GM23338 (cell line): ENCODE measurements at regions not wholly inside any gene's neighbourhood (a gene's known extent, or its start where the extent isn't known, plus 50 kb on each side); places are given as distances from the start of the nearest gene placed in this dataset.

Experiments used
- CREB1 ChIP-seq: fragments of 250-450 bp; sonication (Bioruptor Pico); IDR thresholded peaks from 2 replicates; pipeline ENCODE4 v1.5.0; 2020; ENCODE audit warnings: low read depth, mild to moderate bottlenecking, moderate library complexity
- EZH2 ChIP-seq: fragments of 200-600 bp; sonication (generic); IDR thresholded peaks from one replicate; pipeline ENCODE4 v1.8.0; 2017; ENCODE audit warnings: antibody characterized with exemption, mild to moderate bottlenecking, low read depth; ENCODE audit not compliant: unreplicated experiment
- EZH2phosphoT487 ChIP-seq: fragments of 200-600 bp; sonication (generic); IDR thresholded peaks from one replicate; pipeline ENCODE4 v1.8.1; 2018; ENCODE audit warnings: antibody characterized with exemption; ENCODE audit not compliant: unreplicated experiment
- POLR2AphosphoS5 ChIP-seq: IDR thresholded peaks from 2 replicates; pipeline ENCODE4 v1.6.1; 2016; ENCODE audit warnings: antibody characterized with exemption, low read depth
- STAT1 ChIP-seq: IDR thresholded peaks from one replicate; pipeline ENCODE4 v1.6.1; 2016; ENCODE audit warnings: antibody characterized with exemption; ENCODE audit not compliant: unreplicated experiment
- ZNF114 ChIP-seq: fragments of 250-450 bp; sonication (Bioruptor Pico); IDR thresholded peaks from 2 replicates; pipeline ENCODE4 v1.5.0; 2020; ENCODE audit warnings: mild to moderate bottlenecking, moderate library complexity
- ZNF331 ChIP-seq: fragments of 250-450 bp; sonication (Bioruptor Pico); IDR thresholded peaks from 2 replicates; pipeline ENCODE4 v1.5.0; 2020; ENCODE audit warnings: low read depth, mild to moderate bottlenecking, moderate library complexity
- ZNF462 ChIP-seq: fragments of 250-450 bp; sonication (Bioruptor Pico); IDR thresholded peaks from 2 replicates; pipeline ENCODE4 v1.5.0; 2020; ENCODE audit warnings: mild to moderate bottlenecking, moderate library complexity
- TF ChIP-seq, protein P1 (sequence below), 2 experiments: fragments of 200-600 bp in 1 of 2; sonication (generic) in 1 of 2; conservative IDR thresholded peaks; 2 replicates each; pipeline versions ENCODE4 v1.5.1 to v1.6.1; 2016 to 2017; ENCODE audit warnings: antibody characterized with exemption in 2 of 2, low read depth in 2 of 2, mild to moderate bottlenecking in 2 of 2, moderate library complexity in 1 of 2
- TF ChIP-seq, protein P2 (sequence below): IDR thresholded peaks from one replicate; pipeline ENCODE4 v1.6.1; 2018; ENCODE audit warnings: antibody characterized with exemption; ENCODE audit not compliant: unreplicated experiment

- TF ChIP-seq ZNF331 (CRISPR knock-in tag) (no peak), ZNF462 (CRISPR knock-in tag) (no peak), STAT1 (no peak), ZNF114 (no peak), EZH2 (no peak), POLR2AphosphoS5 (no peak), CREB1 (CRISPR knock-in tag) (no peak), EZH2phosphoT487 (no peak)
- TF ChIP-seq, protein P1, sequence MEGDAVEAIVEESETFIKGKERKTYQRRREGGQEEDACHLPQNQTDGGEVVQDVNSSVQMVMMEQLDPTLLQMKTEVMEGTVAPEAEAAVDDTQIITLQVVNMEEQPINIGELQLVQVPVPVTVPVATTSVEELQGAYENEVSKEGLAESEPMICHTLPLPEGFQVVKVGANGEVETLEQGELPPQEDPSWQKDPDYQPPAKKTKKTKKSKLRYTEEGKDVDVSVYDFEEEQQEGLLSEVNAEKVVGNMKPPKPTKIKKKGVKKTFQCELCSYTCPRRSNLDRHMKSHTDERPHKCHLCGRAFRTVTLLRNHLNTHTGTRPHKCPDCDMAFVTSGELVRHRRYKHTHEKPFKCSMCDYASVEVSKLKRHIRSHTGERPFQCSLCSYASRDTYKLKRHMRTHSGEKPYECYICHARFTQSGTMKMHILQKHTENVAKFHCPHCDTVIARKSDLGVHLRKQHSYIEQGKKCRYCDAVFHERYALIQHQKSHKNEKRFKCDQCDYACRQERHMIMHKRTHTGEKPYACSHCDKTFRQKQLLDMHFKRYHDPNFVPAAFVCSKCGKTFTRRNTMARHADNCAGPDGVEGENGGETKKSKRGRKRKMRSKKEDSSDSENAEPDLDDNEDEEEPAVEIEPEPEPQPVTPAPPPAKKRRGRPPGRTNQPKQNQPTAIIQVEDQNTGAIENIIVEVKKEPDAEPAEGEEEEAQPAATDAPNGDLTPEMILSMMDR (conservative IDR thresholded peaks at IDR 0.05; ENCODE audit: low read depth in 2 of 2) = peak; percentile 50 to 55
- TF ChIP-seq, protein P2, sequence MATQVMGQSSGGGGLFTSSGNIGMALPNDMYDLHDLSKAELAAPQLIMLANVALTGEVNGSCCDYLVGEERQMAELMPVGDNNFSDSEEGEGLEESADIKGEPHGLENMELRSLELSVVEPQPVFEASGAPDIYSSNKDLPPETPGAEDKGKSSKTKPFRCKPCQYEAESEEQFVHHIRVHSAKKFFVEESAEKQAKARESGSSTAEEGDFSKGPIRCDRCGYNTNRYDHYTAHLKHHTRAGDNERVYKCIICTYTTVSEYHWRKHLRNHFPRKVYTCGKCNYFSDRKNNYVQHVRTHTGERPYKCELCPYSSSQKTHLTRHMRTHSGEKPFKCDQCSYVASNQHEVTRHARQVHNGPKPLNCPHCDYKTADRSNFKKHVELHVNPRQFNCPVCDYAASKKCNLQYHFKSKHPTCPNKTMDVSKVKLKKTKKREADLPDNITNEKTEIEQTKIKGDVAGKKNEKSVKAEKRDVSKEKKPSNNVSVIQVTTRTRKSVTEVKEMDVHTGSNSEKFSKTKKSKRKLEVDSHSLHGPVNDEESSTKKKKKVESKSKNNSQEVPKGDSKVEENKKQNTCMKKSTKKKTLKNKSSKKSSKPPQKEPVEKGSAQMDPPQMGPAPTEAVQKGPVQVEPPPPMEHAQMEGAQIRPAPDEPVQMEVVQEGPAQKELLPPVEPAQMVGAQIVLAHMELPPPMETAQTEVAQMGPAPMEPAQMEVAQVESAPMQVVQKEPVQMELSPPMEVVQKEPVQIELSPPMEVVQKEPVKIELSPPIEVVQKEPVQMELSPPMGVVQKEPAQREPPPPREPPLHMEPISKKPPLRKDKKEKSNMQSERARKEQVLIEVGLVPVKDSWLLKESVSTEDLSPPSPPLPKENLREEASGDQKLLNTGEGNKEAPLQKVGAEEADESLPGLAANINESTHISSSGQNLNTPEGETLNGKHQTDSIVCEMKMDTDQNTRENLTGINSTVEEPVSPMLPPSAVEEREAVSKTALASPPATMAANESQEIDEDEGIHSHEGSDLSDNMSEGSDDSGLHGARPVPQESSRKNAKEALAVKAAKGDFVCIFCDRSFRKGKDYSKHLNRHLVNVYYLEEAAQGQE = no peak
Measured at GRCh38 chr12:17079251-17079909, 473.4 kb upstream of the LMO3 start.
